Astrocyte of the hippocampus (primary cell): ENCODE measurements at regions not wholly inside any gene's neighbourhood (a gene's known extent, or its start where the extent isn't known, plus 50 kb on each side); places are given as distances from the start of the nearest gene placed in this dataset.

Source experiments
- DNase-seq: peaks from one replicate; pipeline ENCODE4 v3.0.0; 2011; ENCODE audit warnings: low read depth, low spot score

DNA sequence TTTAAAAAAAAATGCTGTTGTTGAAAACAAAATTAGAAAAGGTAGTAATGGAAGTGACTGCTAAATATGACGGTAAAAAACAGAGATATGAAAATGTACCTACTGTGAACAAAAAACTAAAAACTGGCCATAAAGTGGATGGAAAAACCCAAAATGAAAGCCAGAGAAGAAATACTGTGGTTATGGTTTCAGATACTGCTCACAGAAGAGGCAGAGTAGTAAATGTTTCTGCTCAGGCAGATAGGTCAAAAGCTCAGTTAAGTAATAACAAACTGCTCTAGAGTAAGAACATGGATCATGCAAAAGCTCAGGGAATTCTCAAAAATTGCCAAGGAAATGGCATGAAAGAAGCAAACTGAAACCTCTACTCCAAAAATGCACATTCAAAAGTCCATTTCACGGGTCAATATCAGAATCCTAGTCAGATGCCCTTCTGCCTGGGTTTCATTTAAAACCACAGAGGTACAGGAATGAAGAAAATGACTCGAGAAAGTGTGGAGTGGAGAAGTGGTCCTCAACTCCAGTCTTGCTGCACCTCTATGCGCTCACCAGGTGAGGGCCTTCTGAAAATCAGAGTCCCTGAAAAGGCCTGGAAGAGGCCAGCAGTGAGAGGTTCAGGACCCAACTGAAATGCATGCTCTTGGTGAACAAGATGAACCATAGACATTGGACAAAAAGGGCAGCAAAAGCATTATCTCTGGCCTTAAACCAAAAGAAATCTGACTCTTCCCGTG lies 315.0 kb upstream of the SPRY2 start:
- no peak for DNase-seq

DNA sequence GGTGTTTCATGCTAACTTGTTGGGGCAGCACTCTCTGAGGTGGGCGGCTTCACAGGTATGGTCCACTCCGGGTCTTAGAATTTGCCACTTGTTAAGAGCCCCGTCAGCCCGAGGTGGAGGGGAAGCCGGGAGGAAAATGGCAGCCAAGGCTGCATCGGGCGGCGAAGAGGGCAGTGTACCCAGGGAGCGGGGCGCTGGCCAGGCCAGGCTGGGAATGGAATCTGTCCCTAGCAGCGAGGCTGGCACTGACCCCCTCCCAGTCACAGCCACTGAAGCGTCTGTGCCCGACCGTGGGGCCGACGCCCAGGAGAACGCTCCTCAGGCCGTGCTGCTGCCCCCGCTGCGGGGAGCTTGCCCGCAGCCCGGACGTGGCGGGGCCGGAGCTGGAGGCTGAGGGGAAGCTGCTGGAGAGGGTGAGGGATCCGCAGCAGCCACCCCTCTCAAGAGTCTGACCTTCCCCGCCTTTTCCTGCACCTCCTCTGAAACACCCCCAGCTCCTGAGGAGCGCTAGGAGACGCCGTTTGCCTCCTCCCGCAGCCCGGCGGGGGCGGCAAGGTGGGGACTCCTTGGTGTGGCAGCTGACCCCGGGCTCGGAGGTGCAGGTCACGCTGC lies 313.8 kb upstream of the SPRY2 start:
- peak; percentile 33 for DNase-seq

DNA sequence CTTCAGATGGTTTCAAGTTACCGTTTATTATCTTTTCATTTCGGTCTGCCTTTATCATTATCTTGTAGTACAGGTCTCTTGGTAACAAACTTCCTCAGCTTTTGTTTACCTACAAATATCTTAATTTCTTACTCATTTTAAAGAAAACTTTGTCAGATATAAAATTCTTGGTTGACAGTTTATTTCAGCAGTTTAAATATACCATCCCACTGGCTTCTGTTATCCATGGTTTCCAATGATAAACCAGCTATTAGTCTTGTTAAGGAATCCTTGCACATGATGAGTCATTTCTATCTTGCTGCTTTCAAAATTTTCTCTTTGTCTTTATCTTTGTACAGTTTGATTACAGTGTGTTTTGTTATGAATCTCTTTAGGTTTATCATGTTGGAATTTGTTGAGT lies 308.3 kb upstream of the SPRY2 start:
- no peak for DNase-seq

DNA sequence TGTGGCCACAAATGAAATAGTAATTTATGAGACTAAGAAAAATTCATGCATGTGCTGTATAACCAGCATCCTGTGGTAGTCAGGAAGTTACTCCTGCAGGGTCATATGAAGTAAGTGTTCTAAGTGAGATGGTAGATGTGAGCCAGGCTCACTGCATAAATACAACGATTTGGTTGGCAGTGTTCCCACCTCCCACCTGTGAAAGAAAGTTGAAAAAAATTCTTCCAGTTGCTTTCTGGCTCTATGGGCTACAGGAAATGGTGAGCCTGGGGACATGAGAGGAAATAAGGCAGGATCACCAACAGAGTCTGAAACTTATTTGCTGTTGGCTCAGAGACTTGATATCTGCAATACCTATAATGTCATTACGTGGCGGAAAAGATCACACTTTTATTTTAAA lies 301.7 kb upstream of the SPRY2 start:
- no peak for DNase-seq

- peak; percentile 10 for DNase-seq
Observed at GRCh38 chr13:80633251-80633650, 292.3 kb upstream of the SPRY2 start.

DNA sequence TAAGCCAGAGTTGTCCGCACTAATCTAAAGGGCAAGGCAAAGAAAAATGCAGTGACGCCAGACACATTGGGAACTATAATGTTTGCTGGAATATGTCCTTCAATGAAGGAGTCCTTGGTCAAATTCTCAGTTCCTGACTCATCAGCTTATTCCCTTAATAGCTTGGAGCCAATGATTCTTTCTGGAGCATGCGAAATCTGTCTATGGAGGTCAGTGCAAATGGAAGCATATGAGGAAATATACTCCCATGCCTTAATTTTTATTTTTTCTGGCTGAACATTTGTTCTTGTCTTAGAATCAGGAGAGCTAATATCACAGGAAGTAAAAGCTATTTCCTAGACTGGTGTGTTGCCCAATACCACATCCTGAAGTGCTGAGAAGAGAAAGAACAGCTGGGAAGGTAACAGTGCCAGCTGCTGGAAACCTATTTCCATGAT lies 289.8 kb upstream of the SPRY2 start:
- peak; percentile 15 for DNase-seq

GRCh38 chr13:80618781-80619180 lies 277.9 kb upstream of the SPRY2 start:
- no peak for DNase-seq

GRCh38 chr13:80612804-80613203 lies 271.9 kb upstream of the SPRY2 start:
- DNase-seq = no peak

DNA sequence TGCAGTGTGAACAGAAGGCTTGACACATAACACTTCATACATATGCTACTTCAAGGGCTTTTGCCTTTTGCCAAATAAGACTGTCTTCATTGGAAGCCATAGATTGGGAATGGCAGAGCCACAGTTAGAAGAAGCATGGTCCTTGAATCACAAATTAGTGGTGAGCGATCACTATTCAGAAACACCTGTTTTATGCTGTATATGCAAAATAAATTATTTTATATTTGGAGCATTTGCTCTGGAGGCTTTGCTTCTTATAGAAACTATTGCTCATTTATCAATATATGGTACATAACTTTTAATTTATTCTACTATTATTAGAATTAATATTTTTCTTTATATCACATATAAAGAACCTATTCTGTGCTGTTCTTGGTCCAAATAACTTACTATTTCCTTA lies 270.4 kb upstream of the SPRY2 start:
- DNase-seq = no peak

DNA sequence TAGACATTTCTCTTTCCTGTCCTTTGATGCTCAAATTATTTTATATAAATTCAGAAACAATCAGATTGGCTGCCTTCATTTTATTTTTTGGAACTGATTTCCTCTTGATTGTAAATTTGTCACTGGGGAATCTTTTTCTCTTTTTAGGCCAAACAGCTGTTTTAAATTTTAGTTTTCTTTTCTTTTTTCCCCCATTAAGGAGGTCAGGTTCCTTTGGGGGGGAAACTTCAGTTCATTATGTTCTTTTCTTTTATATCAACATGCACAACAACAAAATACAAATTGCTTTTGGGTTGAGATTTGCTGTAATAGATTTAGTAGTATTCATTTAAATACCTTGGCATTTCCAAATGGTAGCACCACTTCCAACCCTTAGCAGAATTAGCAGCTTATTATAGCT lies 264.8 kb upstream of the SPRY2 start:
- DNase-seq = no peak

DNA sequence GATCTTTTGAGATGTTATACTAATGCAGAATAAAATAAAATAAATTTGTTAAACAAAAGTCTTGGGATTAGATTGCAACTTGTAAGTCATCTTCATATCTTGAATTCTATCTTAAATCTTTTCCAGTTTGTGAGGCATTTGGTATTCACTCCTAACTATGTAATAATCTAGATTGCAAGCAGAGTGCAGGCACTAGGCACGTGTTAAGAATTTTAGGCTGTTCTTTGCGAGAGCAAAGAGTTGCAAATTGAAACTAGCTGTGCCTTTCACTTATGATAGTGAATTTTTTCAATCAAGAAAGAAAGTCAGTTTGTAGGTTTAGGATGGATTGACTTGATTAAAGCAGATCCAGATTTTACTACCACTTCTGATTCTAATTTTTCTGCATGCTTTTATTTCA lies 264.1 kb upstream of the SPRY2 start:
- DNase-seq = no peak

DNA sequence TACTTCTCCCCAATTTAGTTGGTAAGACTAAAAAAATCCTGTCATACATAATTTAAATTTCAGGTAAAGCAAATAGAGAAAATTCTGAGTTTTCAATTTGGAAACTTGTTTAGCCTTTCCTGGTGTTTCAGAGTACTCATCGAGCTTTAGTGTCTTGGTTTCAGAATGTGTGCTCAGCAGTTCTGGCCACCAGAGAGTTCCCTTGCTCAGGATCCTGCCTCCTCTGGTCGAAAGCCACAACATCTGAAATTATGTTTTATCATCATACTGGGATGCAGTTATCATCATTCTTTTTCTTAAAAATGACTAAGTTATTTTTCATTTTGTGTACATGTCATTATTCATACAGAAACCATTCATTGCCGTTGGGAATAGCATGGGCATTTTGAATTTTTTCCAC lies 263.2 kb upstream of the SPRY2 start:
- DNase-seq = no peak

DNA sequence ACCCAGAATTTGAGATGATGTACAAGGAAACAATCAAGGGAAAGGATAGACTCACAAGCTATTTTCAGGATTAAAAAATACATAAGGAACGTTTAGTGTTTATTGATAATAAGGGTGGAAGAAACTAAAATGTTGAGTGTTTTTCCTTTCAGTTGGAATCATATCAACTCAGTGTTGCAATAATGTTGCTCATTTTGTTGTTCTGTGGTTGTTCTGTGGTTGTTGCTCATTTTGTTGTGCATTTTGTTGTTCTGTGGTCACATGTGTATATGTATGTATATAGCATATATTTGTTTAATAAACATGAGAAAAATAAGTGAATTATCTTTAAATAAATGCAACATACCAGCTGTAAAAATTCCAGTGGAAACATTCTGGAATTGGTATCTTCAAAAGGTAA lies 262.4 kb upstream of the SPRY2 start:
- no peak for DNase-seq

DNA sequence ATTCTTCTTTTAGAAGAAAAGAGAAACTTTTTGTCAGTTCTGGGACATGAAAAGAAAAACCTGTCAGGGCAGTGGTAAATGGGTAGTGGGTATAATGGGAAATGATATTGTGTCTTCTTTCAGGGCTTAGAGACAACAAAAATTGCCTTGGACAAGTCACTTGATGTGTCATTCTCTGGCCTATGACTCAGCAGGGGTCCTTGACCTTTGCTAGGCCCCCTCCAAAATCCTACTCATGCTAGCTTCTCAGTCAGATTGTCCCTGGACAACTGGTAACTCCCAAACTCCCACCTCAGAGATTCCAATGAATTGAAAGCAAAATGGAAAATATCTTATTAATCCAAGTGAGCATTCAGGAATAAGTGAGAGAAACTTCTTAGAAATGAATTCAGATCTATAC lies 258.8 kb upstream of the SPRY2 start:
- DNase-seq = no peak

DNA sequence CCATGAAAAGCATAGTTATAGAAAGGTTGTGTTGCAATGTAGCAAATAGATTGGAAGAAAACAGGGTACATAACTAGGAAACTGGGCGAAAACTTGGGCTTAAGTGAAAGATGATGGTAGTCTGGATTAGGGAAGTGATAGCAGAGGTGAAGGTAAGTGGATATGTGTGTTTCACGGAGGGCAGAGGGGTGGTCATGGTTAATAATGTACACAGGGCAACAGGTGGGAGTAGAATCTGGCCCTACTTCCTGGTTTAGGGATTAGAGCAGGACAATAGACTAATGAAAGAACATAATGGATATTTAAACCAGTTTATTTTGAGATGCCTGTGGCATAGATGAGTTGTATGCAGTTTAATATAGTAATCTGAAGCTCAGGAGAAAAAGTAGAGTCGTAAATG lies 257.3 kb upstream of the SPRY2 start:
- no peak for DNase-seq

DNA sequence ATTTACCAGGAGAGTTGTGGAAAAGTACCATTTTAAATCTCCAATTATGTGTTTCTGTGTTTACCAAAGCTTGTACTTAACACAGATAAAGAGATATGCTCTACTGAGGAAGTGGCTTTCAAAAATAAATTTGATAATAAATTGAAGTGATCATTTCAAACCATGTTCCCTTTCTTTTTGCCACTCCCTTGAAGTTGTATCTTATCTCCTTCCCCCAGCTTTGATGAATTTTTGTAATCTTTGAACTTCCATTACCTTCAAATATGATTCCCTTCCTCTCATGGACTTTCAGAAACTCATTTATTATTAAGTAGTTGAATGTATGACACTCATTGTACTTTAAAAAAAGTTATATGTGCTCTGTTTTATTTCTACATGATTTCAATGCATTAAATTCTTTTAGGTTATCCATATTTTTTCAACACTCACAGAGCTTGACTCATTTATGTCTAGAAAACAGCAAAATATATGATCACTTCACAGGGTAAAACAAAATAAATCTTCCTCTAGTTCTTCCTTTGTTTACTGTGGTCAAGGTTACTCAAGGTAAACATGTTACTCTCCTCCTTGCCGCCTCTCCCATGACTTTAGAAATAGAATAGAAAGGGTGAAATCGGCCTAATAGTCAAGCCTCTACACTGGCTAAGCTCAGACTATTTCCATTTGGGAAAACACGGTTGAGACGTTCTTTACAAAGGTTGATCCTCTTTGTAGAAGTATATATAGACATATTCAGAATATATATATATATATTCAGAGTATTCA lies 251.2 kb upstream of the SPRY2 start:
- DNase-seq = no peak

GRCh38 chr13:80590551-80590950 lies 249.6 kb upstream of the SPRY2 start:
- no peak for DNase-seq

DNA sequence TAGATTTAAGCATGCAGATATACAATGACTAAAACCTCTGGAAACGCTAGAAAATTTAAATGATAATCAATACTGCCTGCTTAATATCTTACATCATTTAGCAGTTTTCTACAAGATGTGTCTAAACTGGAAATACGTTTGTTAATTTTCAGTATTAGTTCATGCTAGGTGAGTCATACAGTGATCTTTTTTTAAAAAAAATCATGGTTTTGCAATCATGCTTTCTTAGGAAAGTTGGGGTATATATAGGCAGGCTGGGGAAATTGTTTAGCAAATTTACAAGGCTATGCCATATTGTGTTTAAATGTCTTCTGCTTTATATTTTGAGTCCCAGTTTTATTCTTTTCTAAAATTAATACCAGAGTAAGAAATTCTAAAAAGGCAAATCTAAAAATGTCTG lies 245.4 kb upstream of the SPRY2 start:
- no peak for DNase-seq

- no peak for DNase-seq
Observed at GRCh38 chr13:80585531-80585930, 244.6 kb upstream of the SPRY2 start.

- no peak for DNase-seq
Observed at GRCh38 chr13:80584785-80585184, 243.9 kb upstream of the SPRY2 start.

DNA sequence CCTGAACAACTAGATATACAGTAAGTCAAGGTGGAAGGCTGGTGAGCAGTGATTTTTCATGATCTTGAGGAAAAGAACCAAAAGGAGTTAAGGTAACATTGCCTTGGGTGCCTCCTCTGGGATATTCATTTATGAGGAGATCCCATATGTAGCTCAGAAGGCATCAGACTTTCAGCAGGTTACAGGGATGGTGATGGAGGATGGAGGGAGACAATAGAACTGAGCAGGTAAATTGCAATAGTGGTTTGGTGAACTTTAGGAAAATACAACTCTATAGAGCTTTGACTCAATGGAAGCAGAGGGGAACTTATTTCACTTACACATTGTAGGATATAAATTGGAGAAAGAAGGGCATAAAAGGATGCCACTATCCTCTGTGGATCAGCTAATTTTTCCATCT lies 243.4 kb upstream of the SPRY2 start:
- no peak for DNase-seq

DNA sequence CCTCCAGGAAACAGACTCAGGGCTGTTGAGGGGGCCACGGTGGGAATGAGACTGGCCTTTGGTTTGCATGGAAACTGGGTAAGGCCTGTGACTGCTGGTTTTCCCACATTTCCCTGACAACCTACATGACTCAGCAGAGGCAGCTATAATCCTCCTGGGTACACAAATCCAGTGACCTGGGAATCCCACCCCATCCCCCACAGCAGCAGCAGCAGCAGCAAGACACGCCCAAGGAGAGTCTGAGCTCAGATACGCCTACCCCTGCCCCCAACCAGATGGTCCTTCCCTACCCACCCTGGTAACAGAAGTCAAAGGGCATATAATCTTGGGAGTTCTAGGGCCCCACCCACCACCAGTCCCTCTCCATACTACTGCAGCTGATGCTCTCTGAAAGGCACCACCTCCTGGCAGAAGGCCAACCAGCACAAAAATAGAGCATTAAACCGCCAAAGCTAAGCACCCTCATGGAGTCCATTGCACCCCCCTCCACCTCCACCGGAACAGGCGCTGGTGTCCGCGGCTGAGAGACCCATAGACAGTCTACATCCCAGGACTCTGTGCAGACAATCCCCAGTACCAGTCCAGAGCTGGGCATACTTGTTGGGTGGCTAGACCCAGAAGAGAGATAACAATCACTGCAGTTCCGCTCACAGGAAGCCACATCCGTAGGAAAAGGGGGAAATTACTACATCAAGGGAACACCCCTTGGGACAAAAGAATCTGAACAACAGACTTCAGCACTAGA lies 237.2 kb upstream of the SPRY2 start:
- DNase-seq = no peak
